ENCODE measurements at regions not wholly inside any gene's neighbourhood (a gene's known extent, or its start where the extent isn't known, plus 50 kb on each side); places are given as distances from the start of the nearest gene placed in this dataset.

GRCh38 chr1:199682081-199682480 lies 345.4 kb upstream of the NR5A2 start:
- DNase-seq (ENCODE audit: low read depth in 1 of 2, low spot score in 1 of 2), result no peak

GRCh38 chr1:199684686-199685273 lies 342.7 kb upstream of the NR5A2 start:
- DNase-seq (ENCODE audit: low read depth in 1 of 2, low spot score in 1 of 2), result no peak

- DNase-seq (ENCODE audit: low read depth in 1 of 2, low spot score in 1 of 2), result no peak
Observed at GRCh38 chr1:199685369-199685768, 342.1 kb upstream of the NR5A2 start.

GRCh38 chr1:199687321-199687720 lies 340.2 kb upstream of the NR5A2 start:
- DNase-seq (ENCODE audit: low read depth in 1 of 2, low spot score in 1 of 2), result no peak

- DNase-seq (ENCODE audit: low read depth in 1 of 2, low spot score in 1 of 2), result no peak
Observed at GRCh38 chr1:199688133-199688676, 339.3 kb upstream of the NR5A2 start.

- DNase-seq (ENCODE audit: low read depth in 1 of 2, low spot score in 1 of 2), result no peak
Observed at GRCh38 chr1:199688774-199689173, 338.7 kb upstream of the NR5A2 start.

GRCh38 chr1:199690496-199690895 lies 337.0 kb upstream of the NR5A2 start:
- no peak for DNase-seq (ENCODE audit: low read depth in 1 of 2, low spot score in 1 of 2)

GRCh38 chr1:199691540-199691939 lies 336.0 kb upstream of the NR5A2 start:
- DNase-seq (ENCODE audit: low read depth in 1 of 2, low spot score in 1 of 2), result no peak

- no peak for DNase-seq (ENCODE audit: low read depth in 1 of 2, low spot score in 1 of 2)
Observed at GRCh38 chr1:199693724-199694123, 333.8 kb upstream of the NR5A2 start.

GRCh38 chr1:199696225-199696624 lies 331.3 kb upstream of the NR5A2 start:
- DNase-seq (ENCODE audit: low read depth in 1 of 2, low spot score in 1 of 2), result no peak

- no peak for DNase-seq (ENCODE audit: low read depth in 1 of 2, low spot score in 1 of 2)
Observed at GRCh38 chr1:199698222-199698621, 329.3 kb upstream of the NR5A2 start.

- DNase-seq (ENCODE audit: low read depth in 1 of 2, low spot score in 1 of 2), result no peak
Observed at GRCh38 chr1:199700551-199700950, 327.0 kb upstream of the NR5A2 start.

GRCh38 chr1:199701726-199702125 lies 325.8 kb upstream of the NR5A2 start:
- no peak for DNase-seq (ENCODE audit: low read depth in 1 of 2, low spot score in 1 of 2)

GRCh38 chr1:199704231-199704630 lies 323.3 kb upstream of the NR5A2 start:
- DNase-seq (ENCODE audit: low read depth in 1 of 2, low spot score in 1 of 2), result no peak

- no peak for DNase-seq (ENCODE audit: low read depth in 1 of 2, low spot score in 1 of 2)
Observed at GRCh38 chr1:199705825-199706224, 321.7 kb upstream of the NR5A2 start.

- DNase-seq (ENCODE audit: low read depth in 1 of 2, low spot score in 1 of 2), result no peak
Observed at GRCh38 chr1:199706826-199707606, 320.5 kb upstream of the NR5A2 start.

GRCh38 chr1:199710974-199711373 lies 316.5 kb upstream of the NR5A2 start:
- no peak for DNase-seq (ENCODE audit: low read depth in 1 of 2, low spot score in 1 of 2)

GRCh38 chr1:199716729-199717128 lies 310.8 kb upstream of the NR5A2 start:
- DNase-seq (ENCODE audit: low read depth in 1 of 2, low spot score in 1 of 2), result no peak

GRCh38 chr1:199719156-199719842 lies 308.2 kb upstream of the NR5A2 start:
- DNase-seq (ENCODE audit: low read depth in 1 of 2, low spot score in 1 of 2), result no peak

GRCh38 chr1:199720496-199720895 lies 307.0 kb upstream of the NR5A2 start:
- no peak for DNase-seq (ENCODE audit: low read depth in 1 of 2, low spot score in 1 of 2)

- DNase-seq (ENCODE audit: low read depth in 1 of 2, low spot score in 1 of 2), result no peak
Observed at GRCh38 chr1:199721001-199721400, 306.5 kb upstream of the NR5A2 start.
